H1 (cell line): ENCODE measurements at regions not wholly inside any gene's neighbourhood (a gene's known extent, or its start where the extent isn't known, plus 50 kb on each side); places are given as distances from the start of the nearest gene placed in this dataset.

ENCODE experiments used
- CTCF ChIA-PET: fragments of 300-600 bp; sonication (Branson Sonifier 250); formaldehyde crosslinking; loops from one replicate; lab custom pipeline; 2021; ENCODE audit not compliant: partially characterized antibody; lab: Charles Lee
- POLR2A ChIA-PET: fragments of 300-600 bp; sonication (Branson Sonifier 250); formaldehyde crosslinking; loops from one replicate; lab custom pipeline; 2021; ENCODE audit warnings: inconsistent platforms; ENCODE audit not compliant: partially characterized antibody; lab: Charles Lee
- DNase-seq, 2 experiments: peaks; one replicate each; pipeline versions ENCODE4 v3.0.0 to v3.0.0-alpha.2; 2010 to 2022; ENCODE audit warnings: low spot score in 2 of 2, low read depth in 1 of 2, mixed read lengths in 1 of 2
- FAIRE-seq: peaks from 2 replicates; lab custom pipeline; 2011; peaks lifted over from hg19 to GRCh38; lab: Jason Lieb, UNC
- H2AFZ ChIP-seq: 2 replicates; pipeline ENCODE4 v1.8.1; 2012; ENCODE audit warnings: low read length, inconsistent platforms
- H2AK5ac ChIP-seq: 2 replicates; pipeline ENCODE4 v1.6.1; 2013; ENCODE audit warnings: low read depth, low read length
- H2BK120ac ChIP-seq: replicated peaks from 2 replicates; pipeline ENCODE3; 2013; ENCODE audit warnings: low read depth, low read length, inconsistent platforms
- H2BK12ac ChIP-seq: 2 replicates; pipeline ENCODE4 v1.6.1; 2013; ENCODE audit warnings: low read depth, low read length
- H2BK15ac ChIP-seq: 2 replicates; pipeline ENCODE4 v1.6.1; 2013; ENCODE audit warnings: low read length
- H2BK20ac ChIP-seq: 2 replicates; pipeline ENCODE4 v1.6.1; 2013; ENCODE audit warnings: low read length
- H2BK5ac ChIP-seq: 2 replicates; pipeline ENCODE4 v1.6.1; 2013; ENCODE audit warnings: low read depth, low read length
- H3K14ac ChIP-seq: 2 replicates; pipeline ENCODE4 v1.6.1; 2013; ENCODE audit warnings: inconsistent platforms; ENCODE audit not compliant: insufficient read length
- H3K18ac ChIP-seq: 2 replicates; pipeline ENCODE4 v1.6.1; 2013; ENCODE audit warnings: low read length; ENCODE audit errors: extremely low read depth
- H3K23ac ChIP-seq: 2 replicates; pipeline ENCODE4 v1.6.1; 2013; ENCODE audit warnings: inconsistent platforms; ENCODE audit not compliant: insufficient read length
- H3K23me2 ChIP-seq: 2 replicates; pipeline ENCODE4 v1.6.1; 2013; ENCODE audit warnings: low read depth, low read length
- H3K27ac ChIP-seq: 2 replicates; pipeline ENCODE4 v1.6.1; 2011; ENCODE audit warnings: low read depth, low read length, inconsistent platforms
- H3K27me3 ChIP-seq, 4 experiments: replicated peaks in 1 of 4; 1 replicate in 1 of 4; 2 replicates in 3 of 4; pipeline versions ENCODE4 v1.6.1 to v1.8.1; 2011 to 2013; ENCODE audit warnings: low read length in 3 of 4, mild to moderate bottlenecking in 3 of 4, inconsistent platforms in 2 of 4, mixed read lengths in 2 of 4, moderate library complexity in 1 of 4; ENCODE audit not compliant: control insufficient read depth in 3 of 4, insufficient read depth in 3 of 4; ENCODE audit errors: extremely low read depth in 1 of 4
- H3K36me3 ChIP-seq, 4 experiments: 2 replicates each; pipeline versions ENCODE4 v1.6.1 to v1.8.1; 2011 to 2013; ENCODE audit warnings: mild to moderate bottlenecking in 4 of 4, low read length in 3 of 4, moderate library complexity in 2 of 4, control low read depth in 1 of 4, inconsistent platforms in 1 of 4; ENCODE audit not compliant: insufficient read depth in 4 of 4, control insufficient read depth in 2 of 4
- H3K4ac ChIP-seq: replicated peaks from 2 replicates; pipeline ENCODE3; 2013; ENCODE audit warnings: low read length, low read depth, mixed read lengths, inconsistent platforms; ENCODE audit not compliant: insufficient read length
- H3K4me1 ChIP-seq, 4 experiments: replicated peaks in 1 of 4; 1 replicate in 1 of 4; 2 replicates in 3 of 4; pipeline versions ENCODE4 v1.6.1 to v1.8.1; 2011 to 2013; ENCODE audit warnings: low read length in 3 of 4, inconsistent platforms in 2 of 4, mixed read lengths in 1 of 4; ENCODE audit not compliant: insufficient read depth in 4 of 4, control insufficient read depth in 3 of 4
- H3K4me2 ChIP-seq, 2 experiments: 2 replicates each; pipeline versions ENCODE4 v1.6.1 to v1.8.1; 2011 to 2013; ENCODE audit warnings: low read depth in 2 of 2, low read length in 2 of 2, control low read depth in 1 of 2, inconsistent platforms in 1 of 2, mild to moderate bottlenecking in 1 of 2; ENCODE audit not compliant: insufficient read depth in 1 of 2
- H3K4me3 ChIP-seq, 4 experiments: fragments of 200-600, 300-600 bp in 1 of 4; sonication (generic), shearing (Covaris generic), sonication (Bioruptor Twin) in 1 of 4; 2 replicates each; pipeline versions ENCODE4 v1.5.1 to v1.8.1; 2011 to 2016; ENCODE audit warnings: low read length in 4 of 4, low read depth in 3 of 4, control low read depth in 2 of 4, inconsistent platforms in 2 of 4, mild to moderate bottlenecking in 2 of 4, mixed read lengths in 1 of 4, moderate library complexity in 1 of 4; ENCODE audit not compliant: insufficient read depth in 2 of 4; ENCODE audit errors: extremely low read depth in 1 of 4
- H3K56ac ChIP-seq: replicated peaks from 2 replicates; pipeline ENCODE3; 2013; ENCODE audit warnings: low read depth, mild to moderate bottlenecking, mixed read lengths, low read length, inconsistent platforms; ENCODE audit not compliant: insufficient read length
- H3K79me1 ChIP-seq: 2 replicates; pipeline ENCODE4 v1.6.1; 2013; ENCODE audit warnings: low read depth, low read length, control low read depth
- H3K79me2 ChIP-seq, 2 experiments: 2 replicates each; pipeline versions ENCODE4 v1.6.1 to v1.8.1; 2012 to 2013; ENCODE audit warnings: low read length in 2 of 2, mild to moderate bottlenecking in 2 of 2, inconsistent platforms in 1 of 2; ENCODE audit not compliant: insufficient read depth in 2 of 2, control insufficient read depth in 1 of 2
- H3K9ac ChIP-seq, 4 experiments: replicated peaks in 1 of 4; 1 replicate in 1 of 4; 2 replicates in 3 of 4; pipeline versions ENCODE4 v1.6.1 to v1.8.1; 2011 to 2013; ENCODE audit warnings: low read depth in 3 of 4, low read length in 3 of 4, control low read depth in 2 of 4, mild to moderate bottlenecking in 2 of 4, moderate library complexity in 2 of 4, inconsistent platforms in 1 of 4; ENCODE audit errors: extremely low read depth in 1 of 4
- H3K9me3 ChIP-seq, 2 experiments: 2 replicates each; pipeline versions ENCODE4 v1.6.1 to v1.8.1; 2012 to 2013; ENCODE audit warnings: mild to moderate bottlenecking in 2 of 2, moderate library complexity in 2 of 2, control low read depth in 1 of 2, inconsistent platforms in 1 of 2, low read depth in 1 of 2, low read length in 1 of 2, mixed read lengths in 1 of 2; ENCODE audit not compliant: insufficient read depth in 2 of 2
- H4K20me1 ChIP-seq, 2 experiments: replicated peaks in 1 of 2; 2 replicates each; pipeline versions ENCODE3 to v1.8.1; 2011 to 2013; ENCODE audit warnings: inconsistent platforms in 2 of 2, low read length in 2 of 2, mild to moderate bottlenecking in 1 of 2; ENCODE audit not compliant: insufficient read depth in 2 of 2, control insufficient read depth in 1 of 2
- H4K5ac ChIP-seq: 2 replicates; pipeline ENCODE4 v1.6.1; 2013; ENCODE audit warnings: low read length, low read depth, mixed read lengths, inconsistent platforms; ENCODE audit not compliant: insufficient read length
- H4K8ac ChIP-seq: 2 replicates; pipeline ENCODE4 v1.8.0; 2013; ENCODE audit warnings: mild to moderate bottlenecking, moderate library complexity, low read length, inconsistent platforms; ENCODE audit not compliant: insufficient read depth; ENCODE audit errors: extremely low read depth
- H4K91ac ChIP-seq: replicated peaks from 2 replicates; pipeline ENCODE3; 2013; ENCODE audit warnings: low read length, mixed read lengths, inconsistent platforms; ENCODE audit not compliant: insufficient read length
- CBX8 ChIP-seq: fragments of 300-800, 300-1000 bp; sonication (generic); IDR thresholded peaks from 2 replicates; pipeline ENCODE4 v1.7.1; 2016; ENCODE audit warnings: low read depth, low read length, borderline replicate concordance
- EZH2 ChIP-seq: fragments of 200-600 bp; sonication (generic); IDR thresholded peaks from 2 replicates; pipeline ENCODE4 v1.7.1; 2012; ENCODE audit warnings: low read depth, mild to moderate bottlenecking, moderate library complexity, low read length, inconsistent platforms; ENCODE audit not compliant: severe bottlenecking
- POLR2A ChIP-seq, 2 experiments: IDR thresholded peaks; 1 replicate in 1 of 2; 2 replicates in 1 of 2; pipeline ENCODE4 v1.6.1; 2011; ENCODE audit warnings: low read depth in 2 of 2, low read length in 2 of 2, mild to moderate bottlenecking in 2 of 2; ENCODE audit errors: control extremely low read depth in 1 of 2
- POU5F1 ChIP-seq: IDR thresholded peaks from 2 replicates; pipeline ENCODE4 v1.6.1; 2011; ENCODE audit warnings: low read depth, mild to moderate bottlenecking, low read length, moderate library complexity
- SIN3A ChIP-seq, 2 experiments: IDR thresholded peaks in 1 of 2; conservative IDR thresholded peaks in 1 of 2; 2 replicates each; pipeline ENCODE4 v1.6.1; 2011 to 2012; ENCODE audit warnings: low read length in 2 of 2, improper control_type of control experiment in 1 of 2, low read depth in 1 of 2, mild to moderate bottlenecking in 1 of 2
- WGBS, 2 experiments: shearing (Covaris generic) in 1 of 2; methylation state at CpG; one replicate each; pipeline versions ENCODE4 v1.1.6 to v1.1.7; 2013 to 2015; ENCODE audit warnings: low lambda C conversion rate in 2 of 2, mixed read lengths in 2 of 2, inconsistent platforms in 1 of 2, low coverage in 1 of 2, missing lambda C conversion rate in 1 of 2; ENCODE audit not compliant: insufficient replicate concordance in 2 of 2, insufficient coverage in 1 of 2, insufficient read length in 1 of 2; ENCODE audit errors: extremely low coverage in 1 of 2, missing lambda C conversion rate in 1 of 2; 5-methylcytosine and 5-hydroxymethylcytosine counted together

- Histone ChIP-seq H3K27ac (no peak overlapping the region), H3K4ac (no peak overlapping the region), H3K79me2 (no peaks in the 10 kb centered on the region), H2BK15ac (no peak overlapping the region), H2BK120ac (no peak overlapping the region), H3K23ac (no peak overlapping the region), H3K79me1 (no peaks in the 10 kb centered on the region), H2BK20ac (no peak overlapping the region), H3K9ac (no peak overlapping the region), H3K9me3 (no peaks in the 10 kb centered on the region), H3K14ac (no peak overlapping the region), H4K8ac (no peak overlapping the region), H2BK12ac (no peak overlapping the region), H3K56ac (no peak overlapping the region), H3K23me2 (no peaks in the 10 kb centered on the region), H2BK5ac (no peak overlapping the region), H3K27me3 (no peaks in the 10 kb centered on the region), H3K4me1 (peaks cover 0 to 7% (median 4%) of the 10 kb centered on the region in 4 experiments; a peak in 2 of 7 replicates), H4K5ac (no peak overlapping the region), H3K4me3 (no peak overlapping the region), H3K36me3 (no peaks in the 10 kb centered on the region), H3K4me2 (no peak overlapping the region), H3K18ac (no peak overlapping the region), H4K91ac (no peak overlapping the region), H2AK5ac (no peak overlapping the region), H4K20me1 (no peaks in the 10 kb centered on the region), H2AFZ (no peak overlapping the region)
- ChIA-PET POLR2A (no interaction called here), CTCF (interaction anchor here (1.0 kb wide), 1 partner anchor 68 kb away, joined by 3 read pairs; no protein-coding TSS in a partner anchor)
- TF ChIP-seq POU5F1 (no peak), POLR2A (IDR thresholded peaks at IDR 0.05; ENCODE audit: control extremely low read depth in 1 of 2, low read depth in 2 of 2, low read length in 2 of 2) (no peak), EZH2 (no peak), SIN3A (conservative IDR thresholded peaks at IDR 0.05 in 1 of 2, IDR thresholded peaks at IDR 0.05 in 1 of 2; ENCODE audit: low read depth in 1 of 2, low read length in 2 of 2) (no peak), CBX8 (no peak)
- no peak for DNase-seq
- 100% methylated on average over 1 of the region's 1 CpG; no CpG with 5 or more reads in 1 of the 2 experiments for WGBS, 2 experiments
- no peak for FAIRE-seq
These were observed 667.6 kb upstream of the ACVR2A start for GRCh38 chr2:147177071-147177857.
